ENCODE measurements at regions not wholly inside any gene's neighbourhood (a gene's known extent, or its start where the extent isn't known, plus 50 kb on each side); places are given as distances from the start of the nearest gene placed in this dataset.

- TF ChIP-seq EZH2phosphoT487 (IDR thresholded peaks at IDR 0.05; ENCODE audit: insufficient read depth, low read depth): no peak
- no peak for TF ChIP-seq EZH2 (IDR thresholded peaks at IDR 0.05; ENCODE audit: insufficient read depth, poor library complexity, severe bottlenecking)
Measured at GRCh38 chr10:10479465-10479864, 538.2 kb upstream of the CELF2 start.
